Neural progenitor cell (in vitro differentiated cells): ENCODE measurements at regions not wholly inside any gene's neighbourhood (a gene's known extent, or its start where the extent isn't known, plus 50 kb on each side); places are given as distances from the start of the nearest gene placed in this dataset.

Experiments
- EZH2 ChIP-seq: fragments of 200-600 bp; sonication (generic); IDR thresholded peaks from 2 replicates; pipeline ENCODE4 v1.6.1; 2017; ENCODE audit warnings: antibody characterized with exemption, mild to moderate bottlenecking, moderate library complexity
- TF ChIP-seq, protein P1 (sequence below): fragments of 200-600 bp; sonication (generic); IDR thresholded peaks from 2 replicates; pipeline ENCODE4 v1.5.1; 2017; ENCODE audit warnings: antibody characterized with exemption, mild to moderate bottlenecking

DNA sequence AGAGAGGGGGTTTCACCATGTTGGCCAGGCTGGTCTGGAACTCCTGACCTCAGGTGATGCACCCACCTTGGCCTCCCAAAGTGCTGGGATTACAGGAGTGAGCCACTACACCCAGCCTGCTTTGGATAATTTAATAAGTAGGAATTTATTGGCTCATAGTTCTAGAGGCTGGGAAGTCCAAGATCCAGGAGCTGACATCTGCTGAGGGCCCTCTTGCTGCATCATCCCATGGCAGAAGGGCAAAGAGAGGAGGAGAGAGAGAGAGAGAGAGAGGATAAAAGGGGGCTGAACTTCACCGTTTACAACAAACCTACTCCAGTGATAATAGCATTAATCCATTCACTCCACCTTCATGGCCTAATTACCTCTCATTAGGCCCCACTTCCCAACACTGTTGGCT lies 62.0 kb upstream of the HES1 start:
- TF ChIP-seq, protein P1, sequence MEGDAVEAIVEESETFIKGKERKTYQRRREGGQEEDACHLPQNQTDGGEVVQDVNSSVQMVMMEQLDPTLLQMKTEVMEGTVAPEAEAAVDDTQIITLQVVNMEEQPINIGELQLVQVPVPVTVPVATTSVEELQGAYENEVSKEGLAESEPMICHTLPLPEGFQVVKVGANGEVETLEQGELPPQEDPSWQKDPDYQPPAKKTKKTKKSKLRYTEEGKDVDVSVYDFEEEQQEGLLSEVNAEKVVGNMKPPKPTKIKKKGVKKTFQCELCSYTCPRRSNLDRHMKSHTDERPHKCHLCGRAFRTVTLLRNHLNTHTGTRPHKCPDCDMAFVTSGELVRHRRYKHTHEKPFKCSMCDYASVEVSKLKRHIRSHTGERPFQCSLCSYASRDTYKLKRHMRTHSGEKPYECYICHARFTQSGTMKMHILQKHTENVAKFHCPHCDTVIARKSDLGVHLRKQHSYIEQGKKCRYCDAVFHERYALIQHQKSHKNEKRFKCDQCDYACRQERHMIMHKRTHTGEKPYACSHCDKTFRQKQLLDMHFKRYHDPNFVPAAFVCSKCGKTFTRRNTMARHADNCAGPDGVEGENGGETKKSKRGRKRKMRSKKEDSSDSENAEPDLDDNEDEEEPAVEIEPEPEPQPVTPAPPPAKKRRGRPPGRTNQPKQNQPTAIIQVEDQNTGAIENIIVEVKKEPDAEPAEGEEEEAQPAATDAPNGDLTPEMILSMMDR, result no peak
- no peak for TF ChIP-seq EZH2
